Urinary bladder (tissue), 3 donors: ENCODE measurements at regions not wholly inside any gene's neighbourhood (a gene's known extent, or its start where the extent isn't known, plus 50 kb on each side); places are given as distances from the start of the nearest gene placed in this dataset.
"Not testable (repeated sequence)": the region's sequence is repeated elsewhere in the genome, so short reads cannot be mapped to it uniquely, and the experiment has no call there.

Source experiments
- DNase-seq: peaks from one replicate; pipeline ENCODE4 v3.0.0-alpha.2; 2015; ENCODE audit errors: extremely low spot score
- H3K27ac ChIP-seq: one replicate; pipeline ENCODE4 v1.5.1; 2013; ENCODE audit warnings: low read depth, mild to moderate bottlenecking, moderate library complexity
- H3K36me3 ChIP-seq: one replicate; pipeline ENCODE4 v1.6.1; 2013; ENCODE audit warnings: mild to moderate bottlenecking, moderate library complexity; ENCODE audit not compliant: insufficient read depth
- H3K4me1 ChIP-seq: one replicate; pipeline ENCODE4 v1.6.1; 2013; ENCODE audit warnings: mild to moderate bottlenecking, moderate library complexity; ENCODE audit not compliant: insufficient read depth
- H3K4me3 ChIP-seq: one replicate; pipeline ENCODE4 v1.5.1; 2013; ENCODE audit warnings: low read depth, low read length
- WGBS: extraction: QIAGEN DNeasy Blood & Tissue Kit; methylation state at CpG from one replicate; pipeline ENCODE4 v1.1.7; 2013; 5-methylcytosine and 5-hydroxymethylcytosine counted together
- donor health status: healthy with polysubstance abuse.
- donor health status: healthy.

DNA sequence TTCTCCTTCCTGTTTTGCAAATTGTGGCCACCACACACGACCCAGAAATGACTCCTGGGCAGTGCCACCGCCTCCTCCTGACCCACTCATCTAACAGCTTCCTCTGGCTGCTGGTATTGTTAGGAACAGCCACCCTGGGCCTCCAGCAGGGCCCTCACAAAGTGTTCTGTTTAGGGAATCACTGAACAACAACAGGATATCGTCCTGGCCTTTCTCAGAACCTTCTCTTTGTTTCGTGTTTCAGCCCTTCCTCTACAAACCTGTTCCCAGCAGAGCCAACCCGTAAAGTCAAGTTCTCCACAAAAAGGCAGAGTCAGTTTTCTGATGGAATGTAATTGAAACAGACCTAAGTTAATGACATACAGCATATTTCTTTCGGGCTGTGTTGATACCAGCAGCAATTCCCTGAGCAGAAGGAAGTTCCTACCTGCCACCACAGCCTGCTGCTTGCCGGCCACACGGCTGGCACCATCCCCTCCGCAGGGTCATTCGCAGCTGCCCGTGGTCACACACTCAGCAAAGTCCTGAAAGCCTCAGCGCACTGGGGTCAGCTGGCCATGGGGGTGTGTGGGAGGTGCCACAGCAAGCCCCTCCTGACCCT is 91.7 kb upstream of the PITRM1 start:
- no peak overlapping the region for H3K4me3 ChIP-seq
- no peaks in the 10 kb centered on the region for H3K36me3 ChIP-seq
- H3K27ac ChIP-seq = no peak overlapping the region
- 72% methylated on average over 12 of the region's 12 CpGs for WGBS
- H3K4me1 ChIP-seq = peaks cover 3% of the 10 kb centered on the region
- peak; percentile 21 for DNase-seq

DNA sequence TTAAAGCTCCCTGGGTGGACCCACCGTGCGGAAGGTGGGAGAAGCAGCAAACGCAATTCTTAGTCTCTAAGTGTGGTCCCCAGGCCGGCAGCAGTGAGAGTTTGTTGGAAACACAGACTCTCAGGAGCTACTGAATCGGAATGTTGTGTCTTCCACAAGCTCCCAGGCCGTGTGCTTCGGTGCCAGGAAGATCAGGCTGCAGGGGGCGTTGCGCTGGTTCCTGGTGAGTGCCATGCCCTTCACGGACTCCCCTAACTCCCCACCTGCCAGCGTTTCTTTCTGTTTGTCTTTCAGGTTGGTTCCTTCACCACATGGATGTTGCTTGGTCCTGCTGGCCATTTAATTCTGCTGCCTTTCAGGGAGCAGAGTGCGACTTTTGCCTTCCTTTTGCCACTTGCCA is 91.2 kb upstream of the PITRM1 start:
- Histone ChIP-seq H3K27ac (no peak overlapping the region), H3K4me3 (no peak overlapping the region), H3K4me1 (peaks cover 3% of the 10 kb centered on the region), H3K36me3 (no peaks in the 10 kb centered on the region)
- 84% methylated on average over 12 of the region's 12 CpGs for WGBS
- DNase-seq = no peak

DNA sequence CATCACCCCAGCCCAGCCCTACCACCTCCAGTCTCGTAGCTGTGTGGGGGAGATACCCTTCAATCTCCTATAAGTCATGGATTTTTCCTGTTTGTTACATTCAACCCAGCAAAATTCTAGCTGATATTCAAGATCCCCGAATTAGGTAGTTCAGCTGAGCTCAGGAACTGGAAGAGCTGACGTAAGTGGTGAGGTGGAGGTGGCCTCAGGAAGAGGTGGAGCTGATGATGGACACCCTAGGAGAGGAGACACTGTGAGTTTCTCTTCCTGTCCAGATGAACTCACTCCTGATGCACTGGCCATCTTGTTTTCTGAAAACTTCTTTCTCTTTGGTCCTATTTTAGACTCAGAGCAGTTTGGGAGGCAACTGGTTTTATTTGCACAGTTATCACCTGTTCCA is 90.5 kb upstream of the PITRM1 start:
- DNase-seq = no peak
- Histone ChIP-seq H3K27ac (no peak overlapping the region), H3K4me3 (no peak overlapping the region), H3K36me3 (no peaks in the 10 kb centered on the region), H3K4me1 (peaks cover 3% of the 10 kb centered on the region)
- WGBS = 60% methylated on average over 3 of the region's 3 CpGs

DNA sequence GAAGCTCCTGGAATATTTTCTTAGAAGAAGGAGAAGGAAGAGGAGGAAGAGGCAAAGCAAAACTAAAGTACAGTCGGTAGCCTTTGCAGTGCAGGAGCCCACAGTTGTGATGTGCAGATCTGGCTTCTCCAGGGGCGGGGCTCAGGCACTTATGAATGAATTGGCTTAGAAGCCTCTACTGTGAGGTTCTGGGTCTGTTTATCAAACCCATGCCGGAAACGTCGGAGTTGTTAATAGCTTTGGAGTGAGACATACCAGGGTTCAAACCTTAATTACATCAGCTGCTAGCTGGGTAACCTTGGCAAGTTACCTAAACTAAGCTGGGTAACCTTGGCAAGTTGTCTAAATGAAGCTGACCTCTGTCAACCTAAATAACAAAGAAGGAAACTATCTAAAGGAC is 89.3 kb upstream of the PITRM1 start:
- peaks cover 3% of the 10 kb centered on the region for H3K4me1 ChIP-seq
- WGBS = 63% methylated on average over 5 of the region's 5 CpGs
- DNase-seq = no peak
- no peak overlapping the region for H3K4me3 ChIP-seq
- H3K36me3 ChIP-seq = no peaks in the 10 kb centered on the region
- no peak overlapping the region for H3K27ac ChIP-seq

DNA sequence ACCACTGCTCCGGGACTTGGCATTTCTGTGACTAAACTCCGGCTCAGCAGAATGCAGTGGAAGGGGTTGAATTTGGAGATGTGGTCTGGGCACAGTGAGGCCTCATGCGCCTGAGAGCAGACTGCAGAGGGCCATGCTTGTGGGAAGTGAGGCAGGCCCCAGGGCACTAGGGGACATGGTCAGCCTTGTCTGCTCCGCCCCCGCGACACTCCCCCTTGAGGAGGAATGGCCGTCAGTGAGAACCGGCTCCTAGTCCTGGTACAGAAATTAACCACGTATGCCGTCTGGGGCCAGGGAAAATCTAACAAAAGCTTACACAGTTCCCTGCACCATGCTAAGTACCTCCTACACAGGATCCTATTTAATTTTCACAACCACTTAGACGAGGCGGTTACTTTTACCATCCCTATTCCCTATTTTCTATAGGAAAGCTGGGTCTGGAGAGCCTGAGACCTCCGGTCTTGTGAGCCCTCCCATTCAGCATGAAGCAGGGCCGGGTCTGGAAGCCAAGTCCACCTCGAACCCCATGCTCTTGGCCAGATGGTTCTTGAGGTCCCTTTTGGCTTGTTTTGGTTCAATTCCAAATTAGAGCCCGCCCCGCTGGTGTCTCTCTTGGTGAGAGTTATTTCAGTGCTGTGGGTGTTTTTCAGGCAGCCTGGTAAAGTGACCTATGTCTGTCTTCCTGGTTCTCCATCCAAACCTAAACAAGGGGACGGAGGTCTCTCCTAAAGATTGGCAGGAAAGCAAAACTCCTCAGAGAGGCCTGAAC is 87.7 kb upstream of the PITRM1 start:
- H3K4me3 ChIP-seq = no peak overlapping the region
- DNase-seq = no peak
- H3K4me1 ChIP-seq = peaks cover 3% of the 10 kb centered on the region
- no peak overlapping the region for H3K27ac ChIP-seq
- 89% methylated on average over 18 of the region's 18 CpGs for WGBS
- no peaks in the 10 kb centered on the region for H3K36me3 ChIP-seq

DNA sequence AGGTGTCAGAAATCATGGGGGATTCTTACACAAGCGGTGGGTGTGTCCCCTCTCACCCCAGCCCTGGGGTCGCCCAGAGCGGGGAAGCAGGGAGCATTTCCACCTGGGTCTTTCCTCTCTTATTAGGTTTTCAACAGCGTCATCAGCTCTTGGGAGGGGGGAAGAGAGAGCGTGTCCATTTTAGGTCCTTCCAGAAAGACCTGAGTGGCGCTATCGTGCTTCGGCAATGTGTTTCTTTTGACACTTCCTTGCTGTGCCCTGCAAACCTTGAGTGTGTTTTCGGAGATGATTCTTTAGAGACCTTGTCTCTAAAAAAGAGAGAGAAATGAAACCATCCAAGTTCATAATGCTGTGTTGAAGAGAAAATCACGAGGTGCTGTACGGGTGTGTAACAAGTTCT is 86.9 kb upstream of the PITRM1 start:
- H3K36me3 ChIP-seq = no peaks in the 10 kb centered on the region
- WGBS = 96% methylated on average over 11 of the region's 11 CpGs
- peaks cover 3% of the 10 kb centered on the region for H3K4me1 ChIP-seq
- H3K4me3 ChIP-seq = no peak overlapping the region
- H3K27ac ChIP-seq = no peak overlapping the region
- no peak for DNase-seq

DNA sequence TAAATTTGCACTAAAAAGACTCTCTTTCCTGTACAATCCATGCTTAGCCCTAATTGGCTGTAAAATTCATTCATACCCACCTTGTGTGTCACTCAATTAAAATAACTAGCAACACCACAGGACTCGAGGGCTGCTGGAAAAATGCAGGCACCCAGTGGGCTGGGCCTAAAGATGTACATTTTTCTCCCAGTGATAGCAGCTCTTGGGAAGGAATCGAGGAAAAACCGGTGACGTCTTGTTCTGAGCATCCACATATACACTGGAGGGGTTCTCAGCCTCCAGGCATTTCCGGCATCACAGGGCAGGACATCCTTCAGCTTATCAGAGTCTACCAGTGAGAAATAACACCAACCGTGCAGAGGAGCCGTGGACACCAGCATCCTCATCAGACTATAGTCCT is 85.8 kb upstream of the PITRM1 start:
- no peak overlapping the region for H3K27ac ChIP-seq
- H3K36me3 ChIP-seq = no peaks in the 10 kb centered on the region
- DNase-seq = no peak
- no peak overlapping the region for H3K4me3 ChIP-seq
- WGBS = 87% methylated on average over 7 of the region's 7 CpGs
- no peaks in the 10 kb centered on the region for H3K4me1 ChIP-seq

DNA sequence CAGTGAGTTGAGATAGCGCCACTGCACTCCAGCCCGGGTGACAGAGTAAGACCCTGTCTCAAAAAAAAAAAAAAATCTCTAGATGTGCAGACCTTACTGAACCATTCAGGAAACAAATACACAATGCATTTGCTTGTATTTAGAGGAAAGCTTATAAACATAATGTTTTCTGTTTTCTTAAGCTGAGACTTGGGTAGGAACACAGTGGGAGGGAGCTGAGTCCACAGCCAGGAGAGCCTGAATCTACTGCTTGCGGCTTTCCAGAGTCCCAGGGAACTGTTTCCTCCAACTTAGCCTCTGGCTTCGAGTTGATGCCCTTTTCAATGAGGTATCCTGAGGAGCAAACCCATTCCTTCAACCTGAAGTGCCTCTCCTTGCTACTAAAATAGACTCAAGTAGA is 83.0 kb upstream of the PITRM1 start:
- no peak overlapping the region for H3K27ac ChIP-seq
- H3K4me1 ChIP-seq = no peaks in the 10 kb centered on the region
- no peak overlapping the region for H3K4me3 ChIP-seq
- H3K36me3 ChIP-seq = no peaks in the 10 kb centered on the region
- WGBS = 72% methylated on average over 4 of the region's 4 CpGs
- DNase-seq = no peak

DNA sequence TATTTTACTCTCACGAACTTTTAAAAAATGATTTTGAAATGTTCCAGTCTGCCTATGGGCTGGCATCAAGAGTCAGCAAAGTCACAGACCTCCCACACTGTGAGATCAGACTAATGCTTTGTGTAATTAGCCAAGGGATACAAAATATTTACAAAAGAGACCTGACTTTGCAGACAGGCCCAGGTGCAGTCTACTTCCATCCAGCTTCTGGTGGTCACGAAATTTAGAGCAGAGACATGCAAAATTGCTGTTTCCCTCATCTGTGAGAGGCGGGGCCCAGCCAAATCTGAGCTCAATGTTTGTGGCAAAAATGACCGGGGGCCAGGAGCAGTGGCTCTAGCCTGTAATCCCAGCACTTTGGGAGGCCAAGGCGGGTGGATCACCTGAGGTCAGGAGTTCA is 82.5 kb upstream of the PITRM1 start:
- no peak overlapping the region for H3K27ac ChIP-seq
- 65% methylated on average over 5 of the region's 5 CpGs for WGBS
- no peaks in the 10 kb centered on the region for H3K4me1 ChIP-seq

DNA sequence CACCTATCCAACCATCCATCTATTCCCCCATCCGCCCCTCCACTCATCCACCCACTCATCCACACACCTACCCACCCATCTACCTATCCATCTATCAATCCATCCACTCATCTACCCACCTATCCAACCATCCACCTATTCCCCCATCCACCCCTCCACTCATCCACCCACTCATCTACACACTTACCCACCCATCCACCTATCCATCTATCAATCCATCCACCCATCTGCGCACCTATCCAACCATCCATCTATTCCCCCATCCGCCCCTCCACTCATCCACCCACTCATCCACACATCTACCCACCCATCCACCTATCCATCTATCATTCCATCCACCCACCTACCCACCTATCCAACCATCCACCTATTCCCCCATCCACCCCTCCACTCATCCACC is 81.4 kb upstream of the PITRM1 start:
- 98% methylated on average over 3 of the region's 3 CpGs for WGBS
- not testable (repeated sequence) for H3K36me3 ChIP-seq, DNase-seq, H3K4me3 ChIP-seq, H3K4me1 ChIP-seq, H3K27ac ChIP-seq

More for the DNA sequence above, 82.5 kb upstream of the PITRM1 start:
- Histone ChIP-seq H3K4me3 (no peak overlapping the region), H3K36me3 (no peaks in the 10 kb centered on the region)
- DNase-seq = no peak

DNA sequence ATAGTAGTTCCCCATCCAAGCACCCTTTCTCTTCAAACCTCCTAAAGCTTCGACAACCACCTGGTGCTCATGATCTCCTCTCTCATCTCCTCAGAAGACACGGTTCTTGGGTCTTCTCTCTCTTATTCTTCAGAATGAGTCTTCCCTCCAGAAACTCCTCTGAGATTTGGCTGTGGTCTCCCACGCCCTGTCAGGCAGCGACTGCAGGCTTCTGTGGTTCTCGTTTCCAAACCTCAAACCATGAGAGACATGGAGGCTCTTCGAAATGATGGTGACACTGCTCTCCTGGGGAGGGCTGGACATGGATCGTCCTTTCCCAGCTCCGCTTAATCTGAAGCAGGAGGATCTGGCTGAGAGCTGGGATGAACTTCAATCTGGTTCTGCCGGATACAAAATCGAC is 78.6 kb upstream of the PITRM1 start:
- Histone ChIP-seq H3K36me3 (no peaks in the 10 kb centered on the region), H3K4me1 (no peaks in the 10 kb centered on the region), H3K4me3 (no peak overlapping the region), H3K27ac (no peak overlapping the region)
- DNase-seq = no peak
- 91% methylated on average over 10 of the region's 10 CpGs for WGBS

DNA sequence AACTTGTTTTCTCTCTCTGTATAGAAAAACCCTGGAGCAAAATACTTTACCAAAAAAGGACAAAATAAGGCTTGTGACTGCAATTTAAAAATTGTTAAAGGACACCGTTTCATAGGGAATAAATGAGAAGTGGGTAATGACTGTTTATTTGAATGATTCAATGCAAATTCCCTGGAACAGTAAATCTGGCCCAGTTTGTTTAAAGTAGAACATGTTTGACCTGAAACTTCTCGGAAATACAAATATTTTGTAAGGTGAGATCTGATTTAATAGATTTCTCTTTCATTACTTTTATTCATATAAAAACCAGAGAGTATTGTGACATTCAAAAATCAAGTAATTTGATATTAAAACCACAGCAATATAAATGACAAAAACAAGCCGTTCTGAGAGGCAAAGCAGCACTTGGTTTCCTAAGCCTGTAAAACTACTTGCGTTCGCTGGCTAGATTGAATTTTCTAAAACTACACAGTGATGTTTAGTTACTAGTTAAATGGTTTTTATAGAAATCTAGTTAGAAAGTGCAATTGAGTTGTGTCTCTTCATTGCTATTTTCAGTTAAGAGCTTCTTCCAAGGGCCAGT is 76.8 kb upstream of the PITRM1 start:
- H3K27ac ChIP-seq = peak overlapping the region; percentile 60
- H3K36me3 ChIP-seq = no peaks in the 10 kb centered on the region
- no peak for DNase-seq
- 28% methylated on average over 5 of the region's 5 CpGs for WGBS
- no peak overlapping the region for H3K4me3 ChIP-seq
- H3K4me1 ChIP-seq = no peaks in the 10 kb centered on the region

DNA sequence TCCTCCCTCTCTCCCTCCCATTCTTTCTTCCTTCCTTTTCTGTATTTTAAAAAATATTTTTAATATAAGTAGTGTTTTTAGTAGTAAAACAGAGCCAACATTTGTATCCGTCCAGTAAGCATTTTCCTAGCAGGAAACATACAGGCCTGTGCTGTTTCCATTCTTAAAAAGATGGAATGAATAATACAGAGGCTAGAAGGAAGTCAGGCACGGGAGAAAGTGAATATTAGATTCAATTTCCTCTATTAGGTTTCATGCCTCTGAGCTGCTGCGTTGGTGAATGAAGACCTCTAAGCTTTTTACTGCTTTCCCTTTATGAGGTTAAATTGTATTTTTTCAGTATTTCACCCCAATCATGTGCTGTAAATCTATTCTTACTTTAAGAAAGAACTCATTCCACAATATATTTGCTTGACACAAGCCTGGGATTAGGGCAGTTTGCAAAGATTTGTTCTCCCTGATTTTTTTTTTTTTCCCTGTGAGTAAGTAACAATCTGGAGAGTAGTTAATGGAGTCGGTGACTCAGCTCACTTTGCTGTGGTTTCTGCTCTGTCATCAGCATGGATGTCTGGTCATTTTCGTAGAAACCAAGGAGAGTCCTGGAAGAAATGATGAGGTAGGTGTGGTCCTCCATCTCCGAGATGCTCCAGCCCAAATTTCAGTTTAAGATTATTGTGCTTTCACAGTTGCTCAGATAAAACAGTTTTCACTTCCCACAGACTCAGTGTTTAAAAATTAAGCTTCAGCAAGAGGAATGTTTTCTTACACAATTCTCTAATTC is 76.1 kb upstream of the PITRM1 start:
- Histone ChIP-seq H3K4me1 (no peaks in the 10 kb centered on the region), H3K27ac (peak overlapping the region; percentile 60), H3K36me3 (no peaks in the 10 kb centered on the region), H3K4me3 (no peak overlapping the region)
- WGBS = 21% methylated on average over 6 of the region's 6 CpGs
- DNase-seq = peak; percentile 54

DNA sequence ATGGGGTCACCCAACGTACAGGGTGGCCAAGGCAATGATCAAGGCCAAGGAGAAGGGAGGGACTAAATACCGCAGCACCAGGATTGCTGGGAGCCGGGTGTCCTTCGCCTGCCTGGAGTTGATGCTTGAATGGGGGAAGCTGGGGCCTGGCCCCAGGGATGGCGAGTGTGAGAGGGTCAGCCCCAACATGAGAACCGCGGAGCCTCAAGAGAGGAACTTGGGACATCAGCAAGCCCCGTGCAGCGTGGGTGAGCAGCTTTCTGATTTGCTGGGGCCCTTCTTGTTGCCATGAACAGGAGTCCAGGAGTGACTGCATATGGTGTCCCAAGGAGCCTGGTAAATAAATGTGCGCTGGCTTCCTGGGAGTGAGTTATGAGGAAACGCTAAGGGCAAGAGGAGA is 72.8 kb upstream of the PITRM1 start:
- WGBS = 97% methylated on average over 11 of the region's 11 CpGs

More for the DNA sequence above, 72.8 kb upstream of the PITRM1 start:
- no peak overlapping the region for H3K27ac ChIP-seq
- no peaks in the 10 kb centered on the region for H3K4me1 ChIP-seq
- no peaks in the 10 kb centered on the region for H3K36me3 ChIP-seq
- no peak for DNase-seq
- H3K4me3 ChIP-seq = no peak overlapping the region
